ENCODE measurements at regions not wholly inside any gene's neighbourhood (a gene's known extent, or its start where the extent isn't known, plus 50 kb on each side); places are given as distances from the start of the nearest gene placed in this dataset.
A peak's percentile ranks its signal among the peaks of the same experiment; 100 is the strongest.

DNA sequence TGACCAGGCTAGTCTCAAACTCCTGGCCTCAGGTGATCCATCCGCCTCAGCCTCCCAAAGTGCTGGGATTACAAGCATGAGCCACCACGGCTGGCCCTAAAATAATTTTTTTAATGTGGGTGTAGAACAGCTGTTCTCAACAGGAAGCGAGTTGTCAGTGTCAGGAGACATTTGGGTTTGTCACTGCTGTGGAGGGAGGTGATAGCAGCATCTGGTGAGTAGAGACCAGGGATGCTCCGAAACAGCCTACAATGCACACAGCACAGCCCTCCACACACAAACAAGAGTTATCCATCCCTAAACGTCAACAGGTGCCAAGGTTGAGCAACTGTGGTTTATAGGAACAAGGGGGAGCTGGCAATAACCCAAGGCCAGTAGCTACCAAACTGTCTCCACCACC, 243.4 kb upstream of the STS start:
- no peak for DNase-seq

DNA sequence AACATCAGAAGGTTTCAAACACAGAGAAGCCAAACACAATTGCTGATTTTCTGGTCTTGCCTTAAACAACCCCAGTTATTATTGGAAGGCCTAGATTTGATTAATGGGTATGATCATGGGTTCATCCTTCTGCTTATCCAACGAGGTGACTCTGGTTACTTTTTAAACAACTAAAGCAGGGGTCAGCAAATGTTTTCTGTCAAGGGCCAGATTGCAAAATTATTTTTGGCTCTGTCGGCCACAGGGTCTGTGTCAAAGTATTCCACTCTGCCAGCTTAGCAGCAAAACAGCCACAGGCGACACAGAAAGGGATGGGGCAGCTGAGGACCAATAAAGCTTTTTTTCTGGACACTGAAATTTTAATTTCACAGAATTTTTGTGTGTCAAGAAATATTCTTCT, 249.1 kb upstream of the STS start:
- DNase-seq: no peak

DNA sequence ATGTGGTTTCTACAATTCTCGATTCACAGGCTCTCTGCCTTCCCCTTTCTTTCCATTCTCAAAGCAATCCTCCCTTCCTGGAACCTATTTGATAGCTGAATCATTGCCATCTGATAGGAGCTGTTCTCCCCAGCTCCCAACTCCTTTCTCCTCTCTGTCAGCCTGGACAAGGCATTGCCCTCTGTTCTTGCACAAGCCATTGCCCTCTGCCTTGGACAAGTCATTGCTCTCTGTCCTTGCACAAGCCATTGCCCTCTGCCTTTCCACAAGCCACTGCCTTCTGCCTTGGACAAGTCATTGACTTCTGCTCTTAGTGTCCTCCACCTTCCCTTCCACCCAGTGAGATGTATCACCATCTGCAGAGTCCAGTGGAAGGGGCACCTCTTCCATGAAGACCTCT, 256.1 kb upstream of the STS start:
- no peak for DNase-seq

DNA sequence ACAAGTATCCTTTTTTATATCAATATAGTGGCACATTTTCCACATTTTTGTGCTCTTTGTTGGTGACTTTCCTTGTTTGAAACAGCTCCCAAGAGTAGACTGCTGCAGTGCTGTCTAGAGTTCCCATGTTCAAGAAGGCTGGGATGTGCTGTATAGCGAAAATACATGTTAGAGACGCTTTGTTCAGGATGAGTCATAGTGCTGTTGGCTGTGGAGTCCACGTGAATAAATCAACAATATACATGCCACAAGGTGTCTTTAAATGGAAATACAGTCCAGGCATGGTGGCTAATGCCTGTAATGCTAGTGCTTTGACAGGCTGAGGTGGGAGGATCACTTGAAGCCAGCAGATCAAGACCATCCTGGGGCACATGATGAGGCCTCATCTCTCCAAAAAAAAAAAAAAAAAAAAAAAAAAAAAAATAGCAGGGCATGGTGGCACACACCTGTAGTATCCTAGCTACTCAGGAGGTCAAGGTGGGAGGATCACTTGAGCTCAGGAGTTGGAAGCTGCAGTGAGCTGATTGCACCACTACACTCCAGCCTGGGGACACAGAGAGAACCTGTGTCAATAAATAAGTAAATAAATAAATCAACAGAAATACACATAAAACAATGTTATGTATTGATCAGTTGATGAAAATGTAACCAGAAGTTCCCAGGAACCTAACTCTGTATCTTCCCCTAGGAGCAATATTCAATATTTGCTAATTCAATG, 256.8 kb upstream of the STS start:
- no peak for DNase-seq

DNA sequence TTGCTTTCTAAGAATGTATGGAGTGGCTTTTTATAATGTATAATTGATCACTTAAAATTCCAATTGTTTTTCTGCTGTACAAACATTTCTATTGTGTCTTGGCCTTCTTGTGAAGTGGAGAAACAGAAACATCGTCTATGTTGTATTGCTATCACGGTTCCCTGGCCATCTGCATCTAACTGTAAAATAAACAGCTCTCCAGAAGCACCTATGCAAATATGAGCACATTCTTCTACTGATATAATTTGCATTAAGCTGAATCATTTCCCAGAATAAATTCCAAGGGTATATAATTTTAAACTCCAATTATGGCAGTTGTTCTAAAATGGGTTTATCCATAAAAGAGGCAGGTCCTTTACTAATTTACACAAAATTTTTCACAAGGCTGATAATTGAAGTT, 261.6 kb upstream of the STS start:
- DNase-seq: no peak

DNA sequence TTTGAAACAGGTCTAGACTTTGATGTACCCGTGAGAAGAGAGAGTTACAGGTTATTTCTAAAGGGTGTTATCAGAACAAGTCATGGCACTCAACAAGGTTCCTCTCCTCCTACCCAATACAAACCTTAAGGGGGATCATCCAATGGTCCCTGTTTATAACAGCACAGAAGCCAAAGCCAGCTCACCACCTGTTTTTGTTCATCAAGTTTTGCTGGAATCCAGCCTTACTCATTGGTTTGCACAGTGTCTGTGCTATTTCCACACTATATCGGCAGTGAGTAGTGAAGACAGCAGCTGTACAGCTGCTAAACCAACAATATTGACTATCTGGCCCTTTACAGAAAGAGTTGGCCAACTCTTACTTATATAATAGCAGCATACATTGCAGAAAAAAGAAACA, 262.1 kb upstream of the STS start:
- no peak for DNase-seq

DNA sequence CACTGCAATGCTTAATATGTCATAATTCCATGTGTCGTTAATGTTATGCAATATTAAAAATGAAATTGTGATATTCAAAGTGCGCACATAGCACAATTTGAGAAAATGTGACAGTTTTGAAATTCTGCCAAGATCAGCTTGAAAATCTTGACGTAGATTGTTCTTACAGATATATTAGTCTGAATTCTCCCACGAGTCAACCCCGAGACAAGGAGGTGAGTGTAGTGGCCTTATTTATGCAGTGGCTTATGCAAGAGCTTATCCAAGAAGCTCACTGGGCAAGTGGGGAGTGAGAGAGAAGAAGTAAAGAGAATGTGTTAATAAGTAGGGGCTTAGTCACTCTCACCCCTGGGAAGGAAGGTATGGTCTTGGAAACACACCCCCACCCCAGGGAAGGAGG, 286.1 kb upstream of the STS start:
- DNase-seq: no peak

DNA sequence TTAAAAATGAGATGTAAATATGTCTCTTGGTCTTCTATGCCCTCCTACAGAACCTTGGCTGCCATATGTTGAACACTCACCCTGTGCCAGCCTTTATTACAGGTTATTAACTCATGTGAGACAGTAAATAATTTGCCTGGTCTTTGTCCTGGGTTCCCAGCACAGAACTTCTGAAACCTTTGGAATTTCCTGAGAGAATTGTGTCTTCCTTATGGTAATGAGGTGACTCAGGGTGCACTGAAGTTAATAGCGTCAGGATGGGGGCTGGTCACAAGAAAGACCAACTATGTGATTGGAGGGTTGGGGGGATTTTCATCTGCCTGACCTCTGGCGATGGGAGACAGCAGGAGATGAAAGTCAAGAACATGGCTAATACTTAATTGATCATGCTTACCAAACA, 289.8 kb upstream of the STS start:
- DNase-seq: no peak

DNA sequence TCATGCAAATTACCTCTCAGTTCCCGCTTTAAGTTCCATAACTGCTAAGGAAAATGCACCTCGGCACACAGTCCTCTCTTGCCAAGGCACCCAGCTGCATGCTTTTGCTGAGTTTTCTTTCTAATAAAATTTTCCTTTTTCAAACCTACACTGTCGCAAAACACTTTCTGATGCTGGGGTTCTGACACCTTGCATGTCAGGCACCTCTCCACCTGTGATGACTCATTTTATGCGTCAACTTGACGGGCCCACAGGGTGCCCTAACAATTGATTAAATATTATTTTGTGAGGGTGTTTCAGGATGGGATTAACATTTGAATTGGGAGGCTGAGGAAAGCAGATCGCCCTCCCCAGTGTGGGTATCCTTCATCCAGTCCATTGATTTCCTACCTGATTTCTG, 291.0 kb upstream of the STS start:
- DNase-seq: no peak

DNA sequence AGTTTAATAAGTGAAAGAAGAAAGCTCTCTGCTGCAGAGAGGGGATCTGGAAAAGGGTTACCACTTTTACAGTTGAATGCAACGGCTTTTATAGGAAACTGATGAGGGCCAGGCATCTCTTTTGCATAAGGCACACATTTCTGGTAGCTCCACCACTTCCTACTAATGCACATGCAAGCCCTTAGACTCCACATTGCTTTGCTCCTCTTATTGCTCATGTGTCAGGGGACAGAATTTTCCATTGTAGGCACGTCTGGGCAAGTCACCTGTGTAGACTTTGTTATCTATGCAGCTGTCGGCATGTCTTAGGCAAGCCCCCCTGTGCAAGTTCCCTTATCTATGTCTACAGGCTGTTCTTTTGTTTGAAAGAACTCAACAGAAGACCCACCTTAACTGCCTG, 294.6 kb upstream of the STS start:
- no peak for DNase-seq

DNA sequence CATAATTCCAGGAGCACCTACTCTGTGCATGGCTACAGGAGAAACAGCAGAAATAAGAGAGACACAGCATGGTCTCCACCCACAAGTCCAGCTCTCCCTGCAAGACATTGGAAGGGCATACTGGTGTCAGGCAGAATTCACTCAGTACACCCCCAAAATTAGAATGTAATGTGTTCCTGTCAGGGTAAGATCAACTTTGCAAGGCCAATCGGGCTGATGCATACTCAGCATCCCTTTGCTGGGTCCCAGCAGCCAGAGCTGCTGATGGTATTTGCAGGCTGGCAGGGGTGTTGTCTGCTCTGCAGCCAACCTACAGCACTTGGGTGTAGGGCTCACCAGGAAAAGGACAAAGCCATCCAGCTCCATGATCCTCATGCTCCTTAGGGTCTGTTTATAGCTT, 295.4 kb upstream of the STS start:
- DNase-seq: no peak

DNA sequence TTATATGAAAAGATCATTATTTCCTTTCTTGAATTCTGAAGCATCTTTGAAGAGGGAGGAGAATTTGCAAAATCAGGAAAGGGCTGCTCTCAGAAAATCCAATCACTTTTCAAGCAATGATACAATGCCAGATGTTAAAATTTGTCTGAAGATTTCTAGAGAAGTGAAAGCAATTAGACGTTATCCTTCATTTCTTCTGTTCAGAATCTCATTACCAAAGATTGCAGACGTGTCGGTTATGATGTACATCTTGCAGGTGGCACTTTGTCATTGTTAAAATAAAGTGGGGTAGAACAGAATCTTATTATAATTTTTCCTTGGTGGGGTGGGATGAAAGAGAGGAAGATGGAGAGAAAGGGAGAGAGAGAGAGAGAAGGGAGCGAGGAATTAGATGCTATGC, 296.4 kb upstream of the STS start:
- DNase-seq: no peak

DNA sequence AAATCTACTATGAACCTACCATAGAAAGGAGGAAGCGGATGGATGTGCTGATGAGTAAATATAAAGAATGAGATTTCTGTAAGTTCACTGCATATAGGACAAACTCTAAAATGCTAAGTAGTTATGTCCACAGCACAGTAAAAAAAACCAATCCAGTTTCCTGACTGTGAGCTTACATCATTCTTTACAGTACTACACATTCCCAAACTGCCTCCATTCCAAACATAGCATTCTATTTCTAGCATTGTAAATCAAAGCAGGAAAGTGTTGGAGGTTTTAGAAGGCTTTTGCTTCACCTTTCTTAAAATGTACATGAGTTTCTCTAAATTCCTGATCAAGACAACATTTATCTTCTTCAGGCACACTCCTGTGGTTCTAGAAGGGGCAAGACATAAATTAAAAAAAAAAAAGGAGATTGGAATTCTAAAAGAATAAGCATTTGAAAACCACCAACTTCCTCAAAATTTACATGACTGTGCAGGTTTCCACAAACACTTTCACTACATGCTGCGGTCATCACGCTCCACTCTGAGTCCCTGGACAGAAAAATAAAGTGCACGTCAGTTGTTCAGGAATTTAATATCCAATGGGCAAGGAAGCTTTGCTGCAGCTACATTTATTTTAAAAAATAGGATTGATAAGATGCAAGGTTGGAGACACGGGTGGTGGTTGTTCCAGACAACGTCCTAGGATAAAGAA, 297.6 kb upstream of the STS start:
- peak; percentile 31 for DNase-seq

DNA sequence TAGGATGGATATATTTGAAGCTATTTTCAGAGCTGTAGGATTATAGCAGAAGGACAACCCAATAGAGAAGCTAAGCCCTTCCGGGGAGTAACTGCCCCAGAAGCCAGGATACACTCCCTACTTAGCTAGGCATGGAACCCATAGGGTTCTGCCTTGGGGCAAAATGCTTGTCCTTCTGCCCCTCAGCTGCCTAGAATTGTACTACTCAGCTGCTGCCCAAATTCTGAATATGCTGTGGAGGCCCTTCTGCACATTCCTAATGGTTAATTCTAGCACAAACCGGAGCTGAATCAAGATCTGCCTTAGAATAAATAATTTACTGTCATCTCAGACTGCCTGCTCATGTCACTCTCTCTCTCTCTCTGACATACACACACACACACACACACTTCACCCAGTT, 297.7 kb upstream of the VCX3A start:
- DNase-seq: no peak

DNA sequence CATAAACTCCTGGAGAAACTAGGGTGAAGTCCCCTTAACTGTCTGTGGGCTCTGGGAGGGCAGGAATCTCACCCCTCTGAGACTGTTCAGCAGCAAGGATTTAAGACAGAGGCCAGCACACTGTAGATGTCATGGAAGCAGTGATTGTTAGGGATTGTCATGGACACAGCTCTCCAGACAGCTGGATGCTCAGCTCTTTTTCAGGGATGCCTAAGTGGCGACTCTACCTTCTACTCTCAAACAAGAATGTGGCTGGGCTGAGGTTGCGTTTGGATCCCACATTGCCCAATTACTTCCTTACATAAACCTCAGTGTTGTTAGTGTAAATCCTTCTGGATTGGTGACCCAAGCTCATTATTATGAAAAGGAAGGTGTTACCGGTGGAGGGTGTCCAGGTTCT, 291.9 kb upstream of the VCX3A start:
- no peak for DNase-seq

DNA sequence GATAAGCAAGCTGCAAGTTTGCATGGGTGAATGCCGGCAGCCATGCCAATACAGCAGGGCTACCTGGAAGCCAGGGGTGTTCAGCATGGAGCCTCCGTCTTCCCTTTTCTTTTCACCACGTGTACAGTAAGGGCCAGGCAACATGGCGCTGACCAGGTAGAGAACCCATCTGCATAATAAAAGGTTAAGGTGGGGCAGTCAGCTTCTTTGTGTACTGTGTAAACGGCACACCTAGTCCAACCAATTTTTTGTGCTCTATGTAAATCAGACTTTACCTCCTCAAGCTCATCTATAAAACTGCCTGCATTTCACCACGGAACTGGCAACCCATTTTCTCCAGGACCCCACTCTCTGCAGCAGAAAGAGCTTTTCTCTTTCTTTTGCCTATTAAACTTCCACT, 286.8 kb upstream of the VCX3A start:
- DNase-seq: no peak

DNA sequence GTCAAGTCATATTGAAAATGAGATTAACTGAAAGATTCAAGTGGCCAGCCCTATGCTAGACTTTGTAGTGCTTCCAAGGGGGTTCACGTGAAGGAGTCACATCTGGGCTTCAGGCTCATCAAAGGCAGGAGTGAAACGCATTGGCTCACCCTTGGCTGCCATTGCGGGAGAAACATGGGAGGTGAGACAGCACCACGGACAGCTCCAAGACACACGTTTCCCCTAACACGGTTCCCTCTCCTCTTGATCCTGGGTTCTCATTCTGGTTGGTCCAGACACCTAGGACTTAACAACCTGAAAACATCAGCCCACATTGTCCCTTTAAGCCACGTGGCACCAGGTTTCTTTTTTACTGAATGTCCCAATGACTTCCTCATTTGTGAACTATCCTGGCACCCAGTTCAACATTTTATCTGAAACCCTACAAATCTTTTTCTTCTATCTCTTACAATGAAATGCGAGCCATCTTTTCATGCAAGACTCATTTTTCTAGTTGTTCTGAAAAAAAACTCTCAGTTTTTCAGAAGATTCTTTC, 279.0 kb upstream of the VCX3A start:
- no peak for DNase-seq

DNA sequence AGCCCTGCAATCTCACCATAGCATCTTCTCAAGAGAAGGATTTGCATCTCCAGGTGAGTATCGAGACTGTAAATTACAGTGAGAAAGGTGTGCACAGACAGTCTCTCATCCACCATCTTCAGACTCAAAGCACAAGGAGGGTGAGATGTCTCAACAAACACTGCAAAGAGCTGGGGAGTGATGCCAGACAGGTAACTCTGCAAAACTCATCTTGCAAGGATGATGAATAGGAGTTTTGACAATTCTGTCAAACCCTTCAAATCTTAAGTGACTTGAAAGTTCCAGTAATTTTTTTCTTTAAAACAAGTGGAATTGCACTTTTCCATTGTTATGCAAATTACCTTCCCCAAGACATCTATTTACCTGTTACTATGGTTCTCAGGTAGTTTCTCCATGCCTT, 277.2 kb upstream of the VCX3A start:
- DNase-seq: no peak

DNA sequence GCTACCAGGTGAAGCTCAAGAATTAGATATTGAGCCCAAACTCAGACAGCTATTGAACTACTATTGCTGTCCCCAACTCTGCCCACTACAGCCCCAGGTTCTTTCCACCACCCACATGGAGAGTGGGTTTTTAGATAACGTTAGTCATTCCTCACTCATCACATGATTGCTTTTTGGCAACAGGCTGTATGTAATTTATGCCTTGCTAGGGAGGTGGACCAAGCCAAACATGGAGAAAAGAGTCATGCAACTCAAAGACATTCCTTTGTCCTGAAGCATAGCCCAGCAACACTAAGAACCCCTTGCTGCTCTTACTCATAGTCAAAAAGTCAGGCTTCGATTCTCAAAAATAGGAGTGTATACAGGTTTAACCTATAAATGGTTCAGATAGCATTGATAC, 275.9 kb upstream of the VCX3A start:
- DNase-seq: peak; percentile 1

DNA sequence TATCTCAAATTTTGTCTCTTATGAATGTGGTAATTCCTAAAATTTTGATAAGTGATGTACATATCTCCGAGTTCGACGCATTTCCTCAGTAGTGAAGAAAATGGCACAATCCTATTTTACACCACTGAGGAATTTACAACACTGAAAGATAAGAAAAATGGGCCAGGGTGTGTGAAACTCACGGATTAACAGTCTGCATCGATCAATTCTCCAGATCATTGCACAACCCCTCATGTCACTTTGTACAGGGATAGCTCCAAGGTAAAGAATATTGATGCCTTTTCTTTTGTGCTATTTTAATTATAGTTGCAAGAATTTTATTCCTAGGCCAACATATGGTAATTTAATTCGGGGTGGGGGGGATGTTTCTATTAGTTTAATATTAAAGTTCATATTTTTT, 268.7 kb upstream of the VCX3A start:
- no peak for DNase-seq

DNA sequence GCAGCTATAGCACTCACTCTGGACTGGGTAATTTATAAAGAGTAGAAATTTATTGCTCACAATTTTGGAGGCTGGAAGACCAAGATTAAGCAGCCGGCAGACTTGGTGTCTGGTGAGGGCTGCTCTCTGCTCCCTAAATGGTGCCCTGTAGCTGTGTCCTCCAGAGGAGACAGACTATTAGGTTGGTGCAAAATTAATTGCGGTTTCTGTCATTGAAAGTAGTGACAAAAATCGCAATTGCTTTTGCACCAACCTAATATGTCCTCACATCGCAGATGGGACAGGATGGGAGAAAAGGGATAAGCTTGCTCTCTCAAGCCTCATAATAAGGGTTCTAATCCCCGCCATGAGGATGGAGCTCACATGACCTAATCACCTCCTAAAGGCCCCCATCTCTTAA, 258.1 kb upstream of the VCX3A start:
- DNase-seq: no peak

DNA sequence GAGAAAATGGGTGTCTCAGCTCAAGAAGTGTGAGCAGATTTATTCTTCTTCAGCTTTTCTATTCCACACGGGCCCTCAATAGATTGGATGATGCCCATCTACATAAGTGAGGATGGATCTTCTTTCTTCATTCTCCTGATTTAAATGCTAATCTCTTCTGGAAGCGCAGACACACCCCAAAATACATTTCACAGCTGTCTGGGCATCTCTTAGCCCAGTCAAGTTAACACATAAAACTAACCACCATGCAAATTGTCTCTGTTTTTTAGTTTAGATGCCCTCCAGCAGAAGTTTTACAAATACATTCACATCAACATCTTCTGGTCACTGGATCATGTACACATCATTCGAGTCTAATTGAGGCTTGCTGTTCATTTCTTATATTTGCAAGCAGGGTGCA, 249.0 kb upstream of the VCX3A start:
- no peak for DNase-seq

DNA sequence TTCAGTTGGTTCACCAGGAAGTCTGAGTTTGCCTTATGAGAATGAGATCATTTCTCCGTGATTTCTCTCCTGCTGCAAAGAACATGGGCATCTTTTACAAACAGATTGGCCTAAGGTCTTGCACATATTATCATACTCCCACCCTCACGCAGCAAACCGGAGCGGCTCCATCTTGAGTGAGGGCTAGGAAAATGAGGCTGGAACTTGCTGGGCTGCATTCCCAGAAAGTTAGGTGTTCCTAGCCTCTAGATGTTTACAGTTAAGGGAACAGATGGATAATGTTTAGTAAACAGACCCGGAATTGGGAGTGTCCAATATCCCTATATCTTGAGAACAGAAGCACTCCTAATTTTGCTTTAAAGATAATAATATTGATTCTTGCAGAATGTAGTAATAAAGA, 247.9 kb upstream of the VCX3A start:
- DNase-seq: no peak

DNA sequence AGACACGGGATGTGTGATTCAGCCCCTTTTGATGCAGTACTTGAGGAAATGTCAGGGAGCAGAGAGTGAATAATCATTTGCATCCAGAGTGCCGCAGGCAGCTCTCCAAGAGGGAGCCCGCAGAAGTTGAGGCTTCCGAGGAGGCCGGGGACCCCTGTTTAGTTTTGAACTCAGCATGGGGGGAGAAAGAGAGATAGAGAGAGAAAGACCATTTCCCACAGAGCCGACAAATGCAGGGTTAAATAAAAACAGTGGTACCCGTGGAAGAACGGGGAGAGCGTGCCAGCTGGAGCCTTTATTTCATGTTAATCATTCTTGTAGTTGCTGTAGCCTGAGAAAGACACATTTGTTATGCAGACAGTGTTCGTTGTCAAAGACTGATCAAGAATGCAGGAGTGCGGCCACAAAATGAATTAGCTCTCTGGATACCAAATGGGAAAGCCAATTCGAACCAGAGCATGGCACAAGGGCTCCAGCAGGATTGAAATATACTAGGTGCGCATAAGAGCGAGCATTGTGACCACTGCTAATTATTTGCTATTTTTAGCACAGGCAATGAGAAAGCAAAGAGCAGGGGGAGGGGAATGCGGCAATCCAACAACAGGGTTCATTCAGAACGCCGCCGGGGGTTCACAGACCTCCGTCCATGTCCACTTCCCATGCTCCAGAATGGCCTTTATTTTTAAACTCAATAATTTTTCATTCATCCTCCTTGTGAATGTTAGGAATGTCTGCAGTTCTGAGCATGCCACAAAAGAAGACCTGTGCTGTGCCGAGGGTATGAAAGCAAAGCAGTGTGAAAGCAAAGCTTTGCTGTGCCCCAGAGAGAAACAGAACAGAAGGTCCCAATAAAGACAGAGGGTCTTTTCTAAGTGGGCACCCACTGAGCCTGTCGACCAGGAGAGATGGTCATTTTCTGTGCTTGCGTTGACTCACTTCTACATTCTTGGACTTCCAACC, 243.9 kb upstream of the VCX3A start:
- no peak for DNase-seq
